ENCODE measurements at regions not wholly inside any gene's neighbourhood (a gene's known extent, or its start where the extent isn't known, plus 50 kb on each side); places are given as distances from the start of the nearest gene placed in this dataset.

- Histone ChIP-seq H3K27me3 (no peaks in the 10 kb centered on the region), H3K9me3 (peaks cover 0 to 5% (median 0%) of the 10 kb centered on the region in 12 donors), H3K4me1 (peaks cover 0 to 15% (median 5%) of the 10 kb centered on the region in 12 donors), H3K27ac (no peak overlapping the region), H3K36me3 (no peaks in the 10 kb centered on the region), H3K4me3 (no peak overlapping the region)
- intact Hi-C loops (cut with DNase I): no loop called here
- TF ChIP-seq POLR2A (IDR thresholded peaks at IDR 0.05) (no peak), CTCF (IDR thresholded peaks at IDR 0.05) (no peak)
- ATAC-seq (no peak), DNase-seq (no peak)
- 62 to 73% (median 68%) methylated on average over 1 of the region's 1 CpG for WGBS, 4 donors
These were observed 175.0 kb downstream of the CCDC71L start for GRCh38 chr7:106485919-106486318.

GRCh38 chr7:106485031-106485551, 175.9 kb downstream of the CCDC71L start:
- H3K36me3 ChIP-seq: no peaks in the 10 kb centered on the region
- peak in 3 of 4 donors; percentile 41 to 76 (median 54) for ATAC-seq
- WGBS, 4 donors: 69 to 83% (median 74%) methylated on average over 1 of the region's 1 CpG

GRCh38 chr7:106484562-106484961, 176.4 kb downstream of the CCDC71L start:
- H3K4me3 ChIP-seq: no peak overlapping the region
- TF ChIP-seq POLR2A (IDR thresholded peaks at IDR 0.05) (no peak), CTCF (IDR thresholded peaks at IDR 0.05) (no peak)
- peaks cover 0 to 15% (median 5%) of the 10 kb centered on the region in 12 donors for H3K4me1 ChIP-seq
- H3K9me3 ChIP-seq: no peaks in the 10 kb centered on the region
- WGBS, 4 donors: 38 to 60% (median 51%) methylated on average over 1 of the region's 1 CpG
- DNase-seq (no peak), ATAC-seq (peak in 2 of 4 donors; percentile 18 to 56)
- intact Hi-C loops (cut with DNase I): no loop called here
- no peaks in the 10 kb centered on the region for H3K27me3 ChIP-seq
- H3K27ac ChIP-seq: peak overlapping the region in 4 of 12 donors; percentile 7 to 33 (median 23)
- H3K36me3 ChIP-seq: no peaks in the 10 kb centered on the region

More at GRCh38 chr7:106485031-106485551, 175.9 kb downstream of the CCDC71L start:
- no peak for TF ChIP-seq CTCF (IDR thresholded peaks at IDR 0.05)
- TF ChIP-seq POLR2A (IDR thresholded peaks at IDR 0.05): no peak
- intact Hi-C loops (cut with DNase I): no loop called here
- Histone ChIP-seq H3K4me3 (no peak overlapping the region), H3K4me1 (peaks cover 0 to 15% (median 5%) of the 10 kb centered on the region in 12 donors), H3K9me3 (peaks cover 0 to 3% (median 0%) of the 10 kb centered on the region in 12 donors), H3K27ac (peak overlapping the region in 5 of 12 donors; percentile 7 to 43 (median 27)), H3K27me3 (no peaks in the 10 kb centered on the region)
- no peak for DNase-seq

- H3K4me1 ChIP-seq: peaks cover 0 to 15% (median 5%) of the 10 kb centered on the region in 12 donors
- intact Hi-C loops (cut with DNase I): no loop called here
- H3K36me3 ChIP-seq: no peaks in the 10 kb centered on the region
- DNase-seq (no peak), ATAC-seq (no peak)
- no peaks in the 10 kb centered on the region for H3K27me3 ChIP-seq
- no peak overlapping the region for H3K27ac ChIP-seq
- WGBS, 4 donors: 93 to 98% (median 95%) methylated on average over 4 of the region's 4 CpGs
- TF ChIP-seq POLR2A (IDR thresholded peaks at IDR 0.05) (no peak), CTCF (IDR thresholded peaks at IDR 0.05) (no peak)
- H3K4me3 ChIP-seq: no peak overlapping the region
- H3K9me3 ChIP-seq: no peaks in the 10 kb centered on the region
These were observed 178.9 kb downstream of the CCDC71L start for GRCh38 chr7:106482091-106482490.
